GM12891 (cell line): ENCODE measurements at regions not wholly inside any gene's neighbourhood (a gene's known extent, or its start where the extent isn't known, plus 50 kb on each side); places are given as distances from the start of the nearest gene placed in this dataset.

Experiments
- DNase-seq: peaks from one replicate; pipeline ENCODE4 v3.0.0; 2011; ENCODE audit warnings: low spot score; ENCODE audit not compliant: insufficient read length
- FAIRE-seq: peaks from 2 replicates; lab custom pipeline; 2011; peaks lifted over from hg19 to GRCh38; lab: Jason Lieb, UNC
- PAX5 ChIP-seq: IDR thresholded peaks from 2 replicates; pipeline ENCODE4 v1.6.1; 2011; ENCODE audit warnings: low read length, moderate library complexity, mild to moderate bottlenecking; ENCODE audit not compliant: insufficient read depth, severe bottlenecking
- POLR2A ChIP-seq: IDR thresholded peaks from 2 replicates; pipeline ENCODE4 v1.6.1; 2011; ENCODE audit warnings: low read depth, low read length, control low read depth
- POLR2AphosphoS5 ChIP-seq: IDR thresholded peaks from 2 replicates; pipeline ENCODE4 v1.6.1; 2011; ENCODE audit warnings: low read depth, low read length, control low read depth
- POU2F2 ChIP-seq: IDR thresholded peaks from 2 replicates; pipeline ENCODE4 v1.6.1; 2011; ENCODE audit warnings: low read depth, mild to moderate bottlenecking, control low read depth, low read length, moderate library complexity
- SPI1 ChIP-seq: IDR thresholded peaks from 2 replicates; pipeline ENCODE4 v1.6.1; 2011; ENCODE audit warnings: low read depth, low read length, control low read depth
- TAF1 ChIP-seq: IDR thresholded peaks from 2 replicates; pipeline ENCODE4 v1.6.1; 2011; ENCODE audit warnings: low read depth, low read length, control low read depth

- FAIRE-seq (no peak), DNase-seq (no peak)
- no peak for TF ChIP-seq POLR2AphosphoS5
- no peak for TF ChIP-seq TAF1
- no peak for TF ChIP-seq SPI1
- TF ChIP-seq POLR2A = no peak
Observed at GRCh38 chr4:30979402-30979801, 259.2 kb downstream of the PCDH7 start.

GRCh38 chr4:30989508-30989907 is 269.3 kb downstream of the PCDH7 start:
- no peak for DNase-seq
- no peak for FAIRE-seq
- TF ChIP-seq PAX5 = no peak
- TF ChIP-seq SPI1 = no peak
- no peak for TF ChIP-seq TAF1
- TF ChIP-seq POU2F2 = no peak
- no peak for TF ChIP-seq POLR2A
- no peak for TF ChIP-seq POLR2AphosphoS5

- DNase-seq (no peak), FAIRE-seq (no peak)
Observed at GRCh38 chr4:30996841-30997240, 276.7 kb downstream of the PCDH7 start.

GRCh38 chr4:31005037-31005436 is 284.9 kb downstream of the PCDH7 start:
- no peak for DNase-seq
- FAIRE-seq = no peak
- TF ChIP-seq SPI1 (no peak), POU2F2 (no peak), TAF1 (no peak), POLR2A (no peak), PAX5 (no peak), POLR2AphosphoS5 (no peak)

More at GRCh38 chr4:30996841-30997240, 276.7 kb downstream of the PCDH7 start:
- TF ChIP-seq TAF1 (no peak), SPI1 (no peak), POLR2AphosphoS5 (no peak), POLR2A (no peak), PAX5 (no peak)

- no peak for TF ChIP-seq TAF1
- TF ChIP-seq PAX5 = no peak
- no peak for TF ChIP-seq POU2F2
- TF ChIP-seq POLR2AphosphoS5 = no peak
- no peak for TF ChIP-seq POLR2A
- FAIRE-seq = no peak
- no peak for DNase-seq
Observed at GRCh38 chr4:31007858-31008257, 287.7 kb downstream of the PCDH7 start.

- DNase-seq (no peak), FAIRE-seq (no peak)
- TF ChIP-seq POU2F2 (no peak), POLR2AphosphoS5 (no peak), TAF1 (no peak), POLR2A (no peak), SPI1 (no peak), PAX5 (no peak)
Observed at GRCh38 chr4:31009926-31010325, 289.8 kb downstream of the PCDH7 start.

GRCh38 chr4:31015123-31015522 is 295.0 kb downstream of the PCDH7 start:
- TF ChIP-seq POLR2A = no peak
- TF ChIP-seq POLR2AphosphoS5 = no peak
- TF ChIP-seq TAF1 = no peak
- no peak for TF ChIP-seq POU2F2
- TF ChIP-seq SPI1 = no peak
- no peak for TF ChIP-seq PAX5
- DNase-seq (no peak), FAIRE-seq (no peak)

- DNase-seq (no peak), FAIRE-seq (no peak)
- TF ChIP-seq PAX5 (no peak), POLR2A (no peak), TAF1 (no peak), SPI1 (no peak), POLR2AphosphoS5 (no peak)
Observed at GRCh38 chr4:31016322-31017061, 296.3 kb downstream of the PCDH7 start.

GRCh38 chr4:31020363-31020762 is 300.2 kb downstream of the PCDH7 start:
- no peak for TF ChIP-seq POLR2A
- no peak for FAIRE-seq

GRCh38 chr4:31021008-31021407 is 300.8 kb downstream of the PCDH7 start:
- DNase-seq (no peak), FAIRE-seq (no peak)
- TF ChIP-seq POLR2A = no peak
- no peak for TF ChIP-seq TAF1
- no peak for TF ChIP-seq POU2F2
- no peak for TF ChIP-seq PAX5
- no peak for TF ChIP-seq POLR2AphosphoS5
- no peak for TF ChIP-seq SPI1

More at GRCh38 chr4:31020363-31020762, 300.2 kb downstream of the PCDH7 start:
- no peak for DNase-seq

- TF ChIP-seq SPI1 = no peak
- no peak for TF ChIP-seq PAX5
- no peak for TF ChIP-seq POU2F2
- no peak for TF ChIP-seq POLR2AphosphoS5
- no peak for TF ChIP-seq POLR2A
- no peak for TF ChIP-seq TAF1
- DNase-seq (no peak), FAIRE-seq (no peak)
Observed at GRCh38 chr4:31022702-31023101, 302.5 kb downstream of the PCDH7 start.
